GM04504 (cell line): ENCODE measurements at regions not wholly inside any gene's neighbourhood (a gene's known extent, or its start where the extent isn't known, plus 50 kb on each side); places are given as distances from the start of the nearest gene placed in this dataset.
"Not testable (repeated sequence)": the region's sequence is repeated elsewhere in the genome, so short reads cannot be mapped to it uniquely, and the experiment has no call there.

ENCODE experiments used
- DNase-seq: peaks from one replicate; pipeline ENCODE4 v3.0.0-alpha.2; 2012; ENCODE audit warnings: low read depth

GRCh38 chr2:16034151-16034974 lies 94.0 kb downstream of the MYCN start:
- DNase-seq, result no peak

- DNase-seq, result no peak
Measured at GRCh38 chr2:16033032-16033293, 92.6 kb downstream of the MYCN start.

GRCh38 chr2:16032282-16033031 lies 92.1 kb downstream of the MYCN start:
- no peak for DNase-seq

- DNase-seq, result no peak
Measured at GRCh38 chr2:16031848-16032159, 91.5 kb downstream of the MYCN start.

- DNase-seq, result no peak
Measured at GRCh38 chr2:16031058-16031847, 90.9 kb downstream of the MYCN start.

GRCh38 chr2:16030206-16031057 lies 90.1 kb downstream of the MYCN start:
- no peak for DNase-seq

GRCh38 chr2:16028644-16029043 lies 88.3 kb downstream of the MYCN start:
- DNase-seq, result no peak

- DNase-seq, result no peak
Measured at GRCh38 chr2:16026816-16027501, 86.6 kb downstream of the MYCN start.

GRCh38 chr2:16025876-16026640 lies 85.7 kb downstream of the MYCN start:
- no peak for DNase-seq

- no peak for DNase-seq
Measured at GRCh38 chr2:16025211-16025875, 85.0 kb downstream of the MYCN start.

GRCh38 chr2:16024628-16025027 lies 84.3 kb downstream of the MYCN start:
- DNase-seq, result not testable (repeated sequence)

- no peak for DNase-seq
Measured at GRCh38 chr2:16023506-16024360, 83.4 kb downstream of the MYCN start.

- no peak for DNase-seq
Measured at GRCh38 chr2:16022548-16023240, 82.3 kb downstream of the MYCN start.

GRCh38 chr2:16021611-16022363 lies 81.4 kb downstream of the MYCN start:
- no peak for DNase-seq

- no peak for DNase-seq
Measured at GRCh38 chr2:16020389-16021008, 80.1 kb downstream of the MYCN start.

- no peak for DNase-seq
Measured at GRCh38 chr2:16019617-16020351, 79.4 kb downstream of the MYCN start.

- no peak for DNase-seq
Measured at GRCh38 chr2:16019060-16019480, 78.7 kb downstream of the MYCN start.
